ENCODE measurements at regions not wholly inside any gene's neighbourhood (a gene's known extent, or its start where the extent isn't known, plus 50 kb on each side); places are given as distances from the start of the nearest gene placed in this dataset.
A peak's percentile ranks its signal among the peaks of the same experiment; 100 is the strongest.

DNA sequence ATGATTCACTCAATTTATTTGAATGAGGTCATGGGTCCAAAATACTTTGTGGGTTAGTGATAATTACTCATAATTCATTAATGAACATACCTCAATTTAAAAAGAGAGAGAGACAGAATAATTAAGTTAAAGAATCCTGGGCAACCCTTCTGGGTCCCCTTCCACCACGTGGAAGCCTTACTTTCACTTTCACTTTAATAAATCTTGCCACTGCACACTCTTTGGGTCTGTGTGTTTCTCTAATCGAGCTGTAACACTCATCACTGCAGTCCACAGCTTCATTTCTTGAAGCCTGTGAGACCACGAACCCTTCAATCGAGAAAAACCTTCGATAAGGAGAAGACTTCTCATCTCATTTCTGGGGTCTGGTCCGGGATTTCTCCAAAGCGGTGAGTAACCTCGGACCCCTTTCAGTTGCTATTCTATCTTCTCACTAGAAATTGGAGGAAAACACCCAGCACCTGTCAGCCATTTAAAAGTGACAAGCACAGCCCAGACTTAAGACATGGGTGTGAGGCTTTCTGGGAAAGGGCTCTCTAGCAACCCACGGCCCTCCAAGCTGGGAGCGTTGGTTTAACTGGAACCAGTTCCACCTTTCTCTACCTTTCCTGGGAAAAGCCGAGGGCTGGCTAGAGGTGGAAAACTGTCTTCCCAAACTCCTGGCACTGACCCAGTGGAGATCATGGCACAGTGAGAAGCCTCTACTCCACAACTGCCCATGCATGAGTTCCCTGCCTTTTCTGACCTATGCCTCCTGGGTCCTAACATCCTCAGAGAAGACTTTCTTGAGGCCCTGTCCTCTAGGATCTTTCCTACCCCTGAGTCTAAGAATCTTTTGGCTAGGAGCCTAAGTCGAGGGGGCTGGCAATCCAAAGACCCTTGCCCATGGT is 148.8 kb upstream of the ATF7IP start:
- Histone ChIP-seq H2BK5ac (ENCODE audit: insufficient read length, low read length) (no peak overlapping the region), H3K56ac (ENCODE audit: insufficient read length, low read depth, low read length) (no peak overlapping the region), H2BK20ac (ENCODE audit: low read depth, low read length, poor library complexity, severe bottlenecking) (no peak overlapping the region), H2BK12ac (ENCODE audit: insufficient read length, low read depth, low read length) (no peak overlapping the region), H2BK120ac (ENCODE audit: low read depth, low read length, poor library complexity, severe bottlenecking) (no peak overlapping the region), H4K91ac (ENCODE audit: insufficient read length, low read depth, low read length) (no peak overlapping the region), H2AK5ac (ENCODE audit: insufficient read length, low read length) (no peak overlapping the region), H2AFZ (ENCODE audit: low read length) (peak overlapping the region; percentile 70), H3K9me3 (ENCODE audit: control insufficient read depth, low read depth, low read length) (no peaks in the 10 kb centered on the region), H3K23me2 (ENCODE audit: insufficient read length, low read depth, low read length, poor library complexity, severe bottlenecking) (no peaks in the 10 kb centered on the region), H3K79me1 (ENCODE audit: insufficient read depth, low read depth, low read length, poor library complexity, severe bottlenecking) (no peaks in the 10 kb centered on the region), H4K5ac (ENCODE audit: insufficient read length, low read depth, low read length) (no peak overlapping the region), H3K4ac (ENCODE audit: low read depth, low read length) (no peak overlapping the region), H3K23ac (ENCODE audit: insufficient read length, low read depth, low read length) (no peak overlapping the region), H3K4me2 (ENCODE audit: insufficient read depth, insufficient read length, low read length) (no peak overlapping the region), H4K20me1 (ENCODE audit: control insufficient read depth, insufficient read depth, insufficient read length) (no peaks in the 10 kb centered on the region), H3K18ac (ENCODE audit: insufficient read length, low read depth, low read length) (no peak overlapping the region), H3K14ac (ENCODE audit: insufficient read depth, low read length) (no peak overlapping the region), H3K79me2 (ENCODE audit: insufficient read depth, low read length) (no peaks in the 10 kb centered on the region), H4K8ac (replicated peaks; ENCODE audit: insufficient read length, low read depth, low read length) (no peak overlapping the region), H3K9ac (ENCODE audit: extremely low read depth, insufficient read length, low read length) (no peak overlapping the region), H3K27me3 (ENCODE audit: insufficient read depth, low read length) (no peaks in the 10 kb centered on the region), H3T11ph (ENCODE audit: low read length) (no peak overlapping the region), H3K27ac (ENCODE audit: insufficient read length, low read depth, low read length) (no peak overlapping the region), H2BK15ac (ENCODE audit: low read depth, low read length) (no peak overlapping the region), H3K4me1 (ENCODE audit: insufficient read depth, low read length) (0 out of 2 replicates have a peak, but pooled peaks cover 2% of the 10 kb centered on the region)
- Mint-ChIP-seq H3K27me3 (ENCODE audit: low read depth) (peaks cover 2% of the 10 kb centered on the region; the same call in 1 of the 2 replicates), H3K9me3 (peaks cover 0 to 3% of the 10 kb centered on the region in 2 experiments; a peak in 2 of 5 replicates), H3K36me3 (ENCODE audit: insufficient read depth in 1 of 3, low read depth in 3 of 3) (no peaks in the 10 kb centered on the region; a peak in 2 of 7 replicates), H3K4me3 (no peak overlapping the region), H3K4me1 (peaks cover 15 to 29% of the 10 kb centered on the region in 2 experiments), H3K27ac (no peak overlapping the region)
- TF ChIP-seq CTCF (conservative IDR thresholded peaks at IDR 0.05) = no peak
- DNase-seq = no peak
- no CpG with 5 or more reads among the region's 12 CpGs for WGBS (ENCODE audit: extremely low coverage, insufficient read length, low lambda C conversion rate)
